DMS114 treated with DMSO at 0.1 percent for 48 hours (cell line): ENCODE measurements at regions not wholly inside any gene's neighbourhood (a gene's known extent, or its start where the extent isn't known, plus 50 kb on each side); places are given as distances from the start of the nearest gene placed in this dataset.

ENCODE experiments used
- DNase-seq: peaks from one replicate; lab custom pipeline; 2025; ENCODE audit not compliant: unreplicated experiment; lab: John Stamatoyannopoulos, UW

- no peak for DNase-seq
Measured at GRCh38 chr4:27484216-27484615, 623.6 kb downstream of the STIM2 start.

GRCh38 chr4:27490315-27490714, 629.7 kb downstream of the STIM2 start:
- DNase-seq = no peak

- DNase-seq = no peak
Measured at GRCh38 chr4:27490766-27491165, 630.1 kb downstream of the STIM2 start.

GRCh38 chr4:27506401-27506800, 645.8 kb downstream of the STIM2 start:
- no peak for DNase-seq

GRCh38 chr4:27514711-27515110, 654.1 kb downstream of the STIM2 start:
- DNase-seq = no peak

- no peak for DNase-seq
Measured at GRCh38 chr4:27515140-27515539, 654.5 kb downstream of the STIM2 start.

GRCh38 chr4:27518876-27519275, 658.2 kb downstream of the STIM2 start:
- DNase-seq = no peak

GRCh38 chr4:27524224-27524623, 663.6 kb downstream of the STIM2 start:
- no peak for DNase-seq

GRCh38 chr4:27534488-27534887, 673.8 kb downstream of the STIM2 start:
- DNase-seq = no peak

- DNase-seq = no peak
Measured at GRCh38 chr4:27568236-27568951, 707.8 kb downstream of the STIM2 start.

- no peak for DNase-seq
Measured at GRCh38 chr4:27568952-27569319, 708.3 kb downstream of the STIM2 start.

GRCh38 chr4:27574743-27575142, 714.1 kb downstream of the STIM2 start:
- no peak for DNase-seq

GRCh38 chr4:27577951-27578350, 717.3 kb downstream of the STIM2 start:
- no peak for DNase-seq

- DNase-seq = no peak
Measured at GRCh38 chr4:27592738-27593137, 732.1 kb downstream of the STIM2 start.

- DNase-seq = no peak
Measured at GRCh38 chr4:27594922-27595321, 734.3 kb downstream of the STIM2 start.

- DNase-seq = no peak
Measured at GRCh38 chr4:27595571-27596360, 735.1 kb downstream of the STIM2 start.

- DNase-seq = no peak
Measured at GRCh38 chr4:27602172-27602571, 741.5 kb downstream of the STIM2 start.

- DNase-seq = no peak
Measured at GRCh38 chr4:27604692-27605091, 744.1 kb downstream of the STIM2 start.

- DNase-seq = no peak
Measured at GRCh38 chr4:27616166-27616565, 755.5 kb downstream of the STIM2 start.

GRCh38 chr4:27619435-27619834, 758.8 kb downstream of the STIM2 start:
- no peak for DNase-seq

- no peak for DNase-seq
Measured at GRCh38 chr4:27620886-27621285, 760.2 kb downstream of the STIM2 start.

- DNase-seq = no peak
Measured at GRCh38 chr4:27624749-27625148, 764.1 kb downstream of the STIM2 start.

GRCh38 chr4:27628609-27629008, 768.0 kb downstream of the STIM2 start:
- DNase-seq = no peak
